NCI-H146 (cell line): ENCODE measurements at regions not wholly inside any gene's neighbourhood (a gene's known extent, or its start where the extent isn't known, plus 50 kb on each side); places are given as distances from the start of the nearest gene placed in this dataset.

ENCODE experiments used
- DNase-seq: peaks from one replicate; lab custom pipeline; 2025; lab: John Stamatoyannopoulos, UW

GRCh38 chr2:237035781-237036475 lies 49.8 kb upstream of the COPS8 start:
- DNase-seq, result no peak
